ENCODE measurements at regions not wholly inside any gene's neighbourhood (a gene's known extent, or its start where the extent isn't known, plus 50 kb on each side); places are given as distances from the start of the nearest gene placed in this dataset.

DNA sequence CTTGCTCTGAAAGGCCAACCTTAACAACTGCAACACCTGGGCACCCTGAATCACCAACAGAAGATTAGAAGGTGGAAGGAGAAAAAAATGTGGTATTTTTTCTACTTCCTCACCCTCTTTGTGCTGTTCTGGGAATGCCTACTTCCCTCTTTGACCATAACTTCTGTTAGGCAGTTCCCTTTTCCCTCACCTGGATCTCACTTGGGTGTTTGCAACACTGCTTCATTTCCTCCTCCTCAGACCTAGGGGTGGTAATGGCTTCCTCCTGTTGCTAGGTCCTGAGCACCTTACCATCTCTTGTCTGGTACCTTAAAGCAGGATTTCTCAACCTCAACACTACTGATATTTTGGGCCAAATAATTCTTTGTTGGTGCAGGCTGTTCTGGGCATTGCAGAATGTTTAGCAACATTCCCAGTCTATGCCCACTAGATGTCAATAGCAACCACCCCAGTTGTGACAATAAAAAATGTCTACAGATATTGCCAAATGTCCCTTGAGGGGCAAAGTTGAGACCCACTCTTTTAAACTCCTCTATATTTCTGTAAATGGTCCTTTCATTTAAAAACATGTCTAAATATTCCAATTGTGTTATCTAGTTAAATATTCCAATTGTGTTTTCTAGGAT lies 300.0 kb upstream of the VLDLR start:
- H3K27me3 ChIP-seq (ENCODE audit: insufficient read depth, low read length): no peaks in the 10 kb centered on the region
- no peaks in the 10 kb centered on the region for H3K9me3 ChIP-seq (ENCODE audit: low read depth, low read length)
- H3K27ac ChIP-seq (ENCODE audit: low read depth, low read length): no peak overlapping the region
- no peaks in the 10 kb centered on the region for H4K20me1 ChIP-seq (ENCODE audit: insufficient read depth, low read length)
- no peak overlapping the region for H3K4me2 ChIP-seq (ENCODE audit: insufficient read depth, low read length)
- TF ChIP-seq, protein P1, sequence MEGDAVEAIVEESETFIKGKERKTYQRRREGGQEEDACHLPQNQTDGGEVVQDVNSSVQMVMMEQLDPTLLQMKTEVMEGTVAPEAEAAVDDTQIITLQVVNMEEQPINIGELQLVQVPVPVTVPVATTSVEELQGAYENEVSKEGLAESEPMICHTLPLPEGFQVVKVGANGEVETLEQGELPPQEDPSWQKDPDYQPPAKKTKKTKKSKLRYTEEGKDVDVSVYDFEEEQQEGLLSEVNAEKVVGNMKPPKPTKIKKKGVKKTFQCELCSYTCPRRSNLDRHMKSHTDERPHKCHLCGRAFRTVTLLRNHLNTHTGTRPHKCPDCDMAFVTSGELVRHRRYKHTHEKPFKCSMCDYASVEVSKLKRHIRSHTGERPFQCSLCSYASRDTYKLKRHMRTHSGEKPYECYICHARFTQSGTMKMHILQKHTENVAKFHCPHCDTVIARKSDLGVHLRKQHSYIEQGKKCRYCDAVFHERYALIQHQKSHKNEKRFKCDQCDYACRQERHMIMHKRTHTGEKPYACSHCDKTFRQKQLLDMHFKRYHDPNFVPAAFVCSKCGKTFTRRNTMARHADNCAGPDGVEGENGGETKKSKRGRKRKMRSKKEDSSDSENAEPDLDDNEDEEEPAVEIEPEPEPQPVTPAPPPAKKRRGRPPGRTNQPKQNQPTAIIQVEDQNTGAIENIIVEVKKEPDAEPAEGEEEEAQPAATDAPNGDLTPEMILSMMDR (IDR thresholded peaks at IDR 0.05; ENCODE audit: extremely low read depth, low read depth, low read length): peak; percentile 6
- H2AFZ ChIP-seq (ENCODE audit: low read length): no peak overlapping the region
- H3K36me3 ChIP-seq (ENCODE audit: insufficient read depth, low read length): no peaks in the 10 kb centered on the region
- no peak overlapping the region for H3K4me3 ChIP-seq (ENCODE audit: insufficient read depth, low read length)
- no peak for DNase-seq (ENCODE audit: insufficient read length, low spot score, missing footprints)
- no peaks in the 10 kb centered on the region for H3K79me2 ChIP-seq (ENCODE audit: insufficient read depth, low read length)
- no peaks in the 10 kb centered on the region for H3K4me1 ChIP-seq (ENCODE audit: insufficient read depth, low read length)

DNA sequence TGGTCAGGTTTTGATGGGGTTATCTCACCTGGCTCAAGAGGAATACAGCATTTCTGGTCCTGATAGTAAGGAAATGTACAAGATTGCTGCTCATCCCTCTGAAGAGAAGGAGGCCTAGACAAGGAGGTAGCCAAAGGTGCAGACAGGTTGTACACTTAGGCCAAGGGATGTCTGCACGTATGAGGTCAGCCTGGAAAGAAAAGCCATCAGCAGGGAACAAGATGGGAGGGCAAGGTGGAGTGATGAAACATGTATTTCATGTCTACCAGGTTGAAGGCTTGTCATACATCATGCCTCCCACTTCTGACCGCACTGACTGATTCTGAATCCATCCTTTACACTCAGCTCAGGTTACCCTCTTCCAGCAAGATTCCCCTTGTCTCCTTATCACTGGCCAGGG lies 296.8 kb upstream of the VLDLR start:
- Histone ChIP-seq H3K27me3 (ENCODE audit: insufficient read depth, low read length) (no peaks in the 10 kb centered on the region), H3K36me3 (ENCODE audit: insufficient read depth, low read length) (no peaks in the 10 kb centered on the region), H3K4me1 (ENCODE audit: insufficient read depth, low read length) (no peaks in the 10 kb centered on the region), H2AFZ (ENCODE audit: low read length) (no peak overlapping the region), H4K20me1 (ENCODE audit: insufficient read depth, low read length) (no peaks in the 10 kb centered on the region), H3K79me2 (ENCODE audit: insufficient read depth, low read length) (no peaks in the 10 kb centered on the region), H3K27ac (ENCODE audit: low read depth, low read length) (no peak overlapping the region), H3K4me3 (ENCODE audit: insufficient read depth, low read length) (no peak overlapping the region), H3K4me2 (ENCODE audit: insufficient read depth, low read length) (no peak overlapping the region), H3K9me3 (ENCODE audit: low read depth, low read length) (no peaks in the 10 kb centered on the region)
- TF ChIP-seq, protein P1 (IDR thresholded peaks at IDR 0.05; ENCODE audit: extremely low read depth, low read depth, low read length): no peak
- DNase-seq (ENCODE audit: insufficient read length, low spot score, missing footprints): no peak

DNA sequence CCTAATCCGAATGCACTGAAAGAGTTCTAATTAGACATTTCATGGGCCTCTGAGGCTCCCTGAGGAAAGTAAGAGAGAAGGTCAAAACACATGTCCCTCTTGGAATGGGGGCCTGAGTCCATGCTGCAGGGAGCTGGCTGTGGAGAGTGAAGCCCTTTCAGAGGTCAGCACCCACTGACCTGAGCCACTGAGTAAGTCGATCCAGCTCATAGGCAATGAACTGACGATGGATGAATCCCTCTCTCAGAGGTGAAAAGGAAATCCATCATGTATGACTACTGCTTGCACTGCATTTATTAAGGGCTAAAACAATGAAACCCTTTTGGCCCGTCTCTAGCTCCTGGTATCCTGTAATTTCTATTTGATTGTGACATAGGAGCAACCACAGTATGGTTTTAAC lies 288.9 kb upstream of the VLDLR start:
- no peak overlapping the region for H3K4me2 ChIP-seq (ENCODE audit: insufficient read depth, low read length)
- H3K27me3 ChIP-seq (ENCODE audit: insufficient read depth, low read length): no peaks in the 10 kb centered on the region
- H3K9me3 ChIP-seq (ENCODE audit: low read depth, low read length): no peaks in the 10 kb centered on the region
- H3K27ac ChIP-seq (ENCODE audit: low read depth, low read length): no peak overlapping the region
- no peaks in the 10 kb centered on the region for H4K20me1 ChIP-seq (ENCODE audit: insufficient read depth, low read length)
- no peak for DNase-seq (ENCODE audit: insufficient read length, low spot score, missing footprints)
- H2AFZ ChIP-seq (ENCODE audit: low read length): no peak overlapping the region
- no peaks in the 10 kb centered on the region for H3K36me3 ChIP-seq (ENCODE audit: insufficient read depth, low read length)
- TF ChIP-seq, protein P1 (IDR thresholded peaks at IDR 0.05; ENCODE audit: extremely low read depth, low read depth, low read length): no peak
- H3K4me1 ChIP-seq (ENCODE audit: insufficient read depth, low read length): no peaks in the 10 kb centered on the region
- no peak overlapping the region for H3K4me3 ChIP-seq (ENCODE audit: insufficient read depth, low read length)
- H3K79me2 ChIP-seq (ENCODE audit: insufficient read depth, low read length): no peaks in the 10 kb centered on the region

DNA sequence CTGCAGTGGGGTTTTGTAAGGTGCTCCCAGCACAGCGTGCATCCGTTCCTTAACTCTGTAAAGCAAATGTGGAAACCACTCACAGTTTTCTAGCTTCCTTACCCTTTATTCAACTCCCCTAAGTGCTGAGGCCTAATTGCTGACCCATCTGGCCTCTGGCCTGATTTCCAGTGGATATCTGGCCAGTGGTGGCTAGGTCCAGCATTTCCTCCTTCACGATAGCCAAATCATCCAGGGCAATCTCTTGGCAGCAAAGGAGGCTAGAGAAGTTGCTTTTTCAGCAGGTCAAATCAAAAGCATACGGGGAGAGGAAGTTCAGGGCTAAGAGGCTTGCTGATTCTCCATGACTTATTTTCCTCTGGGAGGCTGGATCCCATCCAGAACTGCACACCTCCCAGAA lies 286.3 kb upstream of the VLDLR start:
- Histone ChIP-seq H3K4me2 (ENCODE audit: insufficient read depth, low read length) (no peak overlapping the region), H3K27me3 (ENCODE audit: insufficient read depth, low read length) (no peaks in the 10 kb centered on the region), H3K36me3 (ENCODE audit: insufficient read depth, low read length) (no peaks in the 10 kb centered on the region), H3K4me3 (ENCODE audit: insufficient read depth, low read length) (no peak overlapping the region), H3K79me2 (ENCODE audit: insufficient read depth, low read length) (no peaks in the 10 kb centered on the region), H3K4me1 (ENCODE audit: insufficient read depth, low read length) (no peaks in the 10 kb centered on the region), H4K20me1 (ENCODE audit: insufficient read depth, low read length) (no peaks in the 10 kb centered on the region), H2AFZ (ENCODE audit: low read length) (no peak overlapping the region), H3K9me3 (ENCODE audit: low read depth, low read length) (no peaks in the 10 kb centered on the region), H3K27ac (ENCODE audit: low read depth, low read length) (no peak overlapping the region)
- no peak for DNase-seq (ENCODE audit: insufficient read length, low spot score, missing footprints)
- TF ChIP-seq, protein P1 (IDR thresholded peaks at IDR 0.05; ENCODE audit: extremely low read depth, low read depth, low read length): no peak
